ENCODE measurements at regions not wholly inside any gene's neighbourhood (a gene's known extent, or its start where the extent isn't known, plus 50 kb on each side); places are given as distances from the start of the nearest gene placed in this dataset.

DNA sequence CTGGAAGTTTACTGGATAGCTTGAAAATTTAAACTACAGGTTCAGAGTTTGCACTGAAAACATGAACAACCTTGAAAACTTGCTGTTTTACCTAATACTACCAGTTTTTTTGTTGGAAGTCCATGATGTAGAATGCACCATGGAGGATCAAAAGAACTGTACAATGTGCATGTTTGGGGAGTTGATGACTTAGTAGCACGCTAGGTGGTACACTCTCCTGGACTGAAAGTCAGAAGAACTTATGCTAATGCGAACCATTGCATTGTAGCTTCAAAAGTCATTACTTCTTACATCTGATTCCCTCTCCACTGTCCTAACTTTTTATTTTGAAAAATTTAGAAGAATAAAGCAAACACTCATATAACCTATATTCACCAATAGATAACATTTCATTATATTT, 211.0 kb downstream of the OSTF1 start:
- no peak for TF ChIP-seq EZH2 (IDR thresholded peaks at IDR 0.05)
- TF ChIP-seq POLR2AphosphoS5 (IDR thresholded peaks at IDR 0.05; ENCODE audit: borderline replicate concordance, low read depth, low read length), result no peak
